Neural cell (in vitro differentiated cells): ENCODE measurements at regions not wholly inside any gene's neighbourhood (a gene's known extent, or its start where the extent isn't known, plus 50 kb on each side); places are given as distances from the start of the nearest gene placed in this dataset.
A peak's percentile ranks its signal among the peaks of the same experiment; 100 is the strongest.

Source experiments
- CTCF ChIP-seq: fragments of 450-650 bp; IDR thresholded peaks from 2 replicates; pipeline ENCODE4 v1.5.1; 2014; ENCODE audit warnings: antibody characterized with exemption, mild to moderate bottlenecking, moderate library complexity; ENCODE audit not compliant: poor library complexity, severe bottlenecking
- EP300 ChIP-seq: fragments of 450-650 bp; conservative IDR thresholded peaks from 2 replicates; pipeline ENCODE4 v1.6.1; 2014; ENCODE audit warnings: antibody characterized with exemption, mild to moderate bottlenecking, moderate library complexity; ENCODE audit not compliant: poor library complexity, severe bottlenecking
- EZH2 ChIP-seq: fragments of 200-600, 300-800 bp; shearing (Covaris generic), sonication (generic); IDR thresholded peaks from 2 replicates; pipeline ENCODE4 v1.6.1; 2014; ENCODE audit warnings: antibody characterized with exemption, low read length, borderline replicate concordance, mild to moderate bottlenecking; ENCODE audit not compliant: insufficient read depth, poor library complexity, severe bottlenecking
- MXI1 ChIP-seq: fragments of 450-650 bp; conservative IDR thresholded peaks from 2 replicates; pipeline ENCODE4 v1.6.1; 2014; ENCODE audit warnings: antibody characterized with exemption, mild to moderate bottlenecking; ENCODE audit not compliant: poor library complexity, severe bottlenecking
- POLR2AphosphoS5 ChIP-seq: IDR thresholded peaks from 2 replicates; pipeline ENCODE4 v1.6.1; 2012
- REST ChIP-seq: IDR thresholded peaks from 2 replicates; pipeline ENCODE4 v1.6.1; 2012; ENCODE audit warnings: borderline replicate concordance

- TF ChIP-seq CTCF (no peak), POLR2AphosphoS5 (peak; percentile 38), EZH2 (no peak), MXI1 (no peak), REST (no peak), EP300 (no peak)
Observed at GRCh38 chr6:48490658-48491057, 379.7 kb upstream of the PTCHD4 start.
